ENCODE measurements at regions not wholly inside any gene's neighbourhood (a gene's known extent, or its start where the extent isn't known, plus 50 kb on each side); places are given as distances from the start of the nearest gene placed in this dataset.

DNA sequence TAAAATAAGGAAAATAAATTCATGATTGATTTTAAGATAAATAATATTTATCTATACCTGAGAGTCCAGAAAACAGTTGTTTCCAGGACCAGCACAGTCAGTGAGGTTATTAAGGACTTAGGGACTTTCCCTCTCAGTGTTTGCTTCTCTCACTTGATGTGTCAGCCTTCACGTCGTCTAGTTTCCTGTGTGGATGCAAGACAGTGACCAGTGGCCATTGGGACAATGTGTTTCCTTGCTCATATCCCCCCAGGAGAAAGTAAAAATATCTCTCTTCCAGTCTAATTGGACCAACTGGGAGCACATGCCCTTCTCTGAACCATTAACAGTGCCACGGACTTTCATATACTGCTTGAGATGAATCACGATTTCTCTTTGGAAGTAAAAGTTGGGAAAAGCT, 157.8 kb upstream of the CTNNB1 start:
- Histone ChIP-seq H2AK5ac (ENCODE audit: low read depth, low read length) (no peak overlapping the region), H3K4ac (replicated peaks; ENCODE audit: insufficient read length, low read depth, low read length) (no peak overlapping the region), H3K36me3 (ENCODE audit: control insufficient read depth in 2 of 4, insufficient read depth in 4 of 4, low read length in 3 of 4) (no peaks in the 10 kb centered on the region), H3K9me3 (ENCODE audit: insufficient read depth in 2 of 2, low read depth in 1 of 2, low read length in 1 of 2) (no peaks in the 10 kb centered on the region), H2BK12ac (ENCODE audit: low read depth, low read length) (no peak overlapping the region), H3K4me1 (replicated peaks in 1 of 4; ENCODE audit: control insufficient read depth in 3 of 4, insufficient read depth in 4 of 4, low read length in 3 of 4) (peaks cover 0 to 3% (median 2%) of the 10 kb centered on the region in 4 experiments; a peak in 4 of 7 replicates), H4K8ac (ENCODE audit: extremely low read depth, insufficient read depth, low read length) (no peak overlapping the region), H2BK120ac (replicated peaks; ENCODE audit: low read depth, low read length) (no peak overlapping the region), H3K14ac (ENCODE audit: insufficient read length) (no peak overlapping the region), H3K79me1 (ENCODE audit: low read depth, low read length) (no peaks in the 10 kb centered on the region), H2BK5ac (ENCODE audit: low read depth, low read length) (no peak overlapping the region), H3K4me2 (ENCODE audit: insufficient read depth in 1 of 2, low read depth in 2 of 2, low read length in 2 of 2) (no peak overlapping the region), H3K27ac (ENCODE audit: low read depth, low read length) (no peak overlapping the region), H4K20me1 (replicated peaks in 1 of 2; ENCODE audit: control insufficient read depth in 1 of 2, insufficient read depth in 2 of 2, low read length in 2 of 2) (no peaks in the 10 kb centered on the region), H3K4me3 (ENCODE audit: extremely low read depth in 1 of 4, insufficient read depth in 2 of 4, low read depth in 3 of 4, low read length in 4 of 4) (no peak overlapping the region), H3K27me3 (replicated peaks in 1 of 4; ENCODE audit: control insufficient read depth in 3 of 4, extremely low read depth in 1 of 4, insufficient read depth in 3 of 4, low read length in 3 of 4) (no peaks in the 10 kb centered on the region), H2BK15ac (ENCODE audit: low read length) (no peak overlapping the region), H2BK20ac (ENCODE audit: low read length) (no peak overlapping the region), H3K79me2 (ENCODE audit: control insufficient read depth in 1 of 2, insufficient read depth in 2 of 2, low read length in 2 of 2) (no peaks in the 10 kb centered on the region), H3K23me2 (ENCODE audit: low read depth, low read length) (no peaks in the 10 kb centered on the region), H3K23ac (ENCODE audit: insufficient read length) (no peak overlapping the region), H4K5ac (ENCODE audit: insufficient read length, low read depth, low read length) (no peak overlapping the region), H3K18ac (ENCODE audit: extremely low read depth, low read length) (no peak overlapping the region), H2AFZ (ENCODE audit: low read length) (no peak overlapping the region), H3K9ac (replicated peaks in 1 of 4; ENCODE audit: extremely low read depth in 1 of 4, low read depth in 3 of 4, low read length in 3 of 4) (no peak overlapping the region), H4K91ac (replicated peaks; ENCODE audit: insufficient read length, low read length) (no peak overlapping the region), H3K56ac (replicated peaks; ENCODE audit: insufficient read length, low read depth, low read length) (no peak overlapping the region)
- CTCF ChIA-PET (ENCODE audit: partially characterized antibody): interaction anchor here (1.0 kb wide), 1 partner anchor 16 kb away, joined by 3 read pairs; no protein-coding TSS in a partner anchor
- 90% methylated on average over 4 of the region's 4 CpGs; no CpG with 5 or more reads in 1 of the 2 experiments for WGBS, 2 experiments (ENCODE audit: extremely low coverage in 1 of 2, insufficient coverage in 1 of 2, insufficient read length in 1 of 2, insufficient replicate concordance in 2 of 2, low coverage in 1 of 2, low lambda C conversion rate in 2 of 2, missing lambda C conversion rate in 1 of 2)
- POLR2A ChIA-PET (ENCODE audit: partially characterized antibody): interaction anchor here (1.0 kb wide), 1 partner anchor 158 kb away, joined by 3 read pairs; the partner anchor contains the start of gene CTNNB1
- DNase-seq (ENCODE audit: low read depth in 1 of 2, low spot score in 2 of 2) (no peak), FAIRE-seq (no peak)
- TF ChIP-seq CBX8 (IDR thresholded peaks at IDR 0.05; ENCODE audit: borderline replicate concordance, low read depth, low read length) (no peak), POLR2A (IDR thresholded peaks at IDR 0.05; ENCODE audit: control extremely low read depth in 1 of 2, low read depth in 2 of 2, low read length in 2 of 2) (no peak), GABPA (IDR thresholded peaks at IDR 0.05; ENCODE audit: borderline replicate concordance, insufficient read depth, low read length) (no peak), BRCA1 (IDR thresholded peaks at IDR 0.05; ENCODE audit: low read depth, low read length) (no peak), RNF2 (IDR thresholded peaks at IDR 0.05; ENCODE audit: borderline replicate concordance, low read depth, low read length, missing control alignments, poor library complexity, severe bottlenecking) (no peak), SIRT6 (IDR thresholded peaks at IDR 0.05; ENCODE audit: low read length) (no peak), TAF7 (optimal IDR thresholded peaks at IDR 0.05; ENCODE audit: borderline replicate concordance, low read depth, low read length) (no peak), POLR2AphosphoS5 (IDR thresholded peaks at IDR 0.05; ENCODE audit: low read depth, low read length) (no peak), EP300 (IDR thresholded peaks at IDR 0.05; ENCODE audit: borderline replicate concordance in 1 of 2, low read depth in 2 of 2, low read length in 2 of 2) (no peak), TAF1 (IDR thresholded peaks at IDR 0.05; ENCODE audit: low read depth, low read length) (no peak), CEBPB (IDR thresholded peaks at IDR 0.05; ENCODE audit: low read depth, low read length) (no peak), HDAC2 (IDR thresholded peaks at IDR 0.05; ENCODE audit: borderline replicate concordance in 1 of 2, low read depth in 2 of 2, low read length in 2 of 2) (no peak), SIN3A (conservative IDR thresholded peaks at IDR 0.05 in 1 of 2, IDR thresholded peaks at IDR 0.05 in 1 of 2; ENCODE audit: low read depth in 1 of 2, low read length in 2 of 2) (no peak)
